GM23338 (cell line): ENCODE measurements at regions not wholly inside any gene's neighbourhood (a gene's known extent, or its start where the extent isn't known, plus 50 kb on each side); places are given as distances from the start of the nearest gene placed in this dataset.

Experiments
- ATAC-seq: fragments of 200-7000 bp; cut with Tn5 transposase; 3 replicates; pipeline ENCODE4 v1.9.1; 2020
- DNase-seq: peaks from one replicate; pipeline ENCODE4 v3.0.0-alpha.2; 2015; ENCODE audit warnings: low spot score
- H2AFZ ChIP-seq: fragments of 200-600 bp; sonication (generic); 2 replicates; pipeline ENCODE4 v1.8.0; 2016; ENCODE audit warnings: antibody characterized with exemption, mild to moderate bottlenecking, moderate library complexity
- H3F3A ChIP-seq: fragments of 200-600 bp; sonication (generic); replicated peaks from 2 replicates; pipeline ENCODE4 v1.8.0; 2017; ENCODE audit warnings: antibody characterized with exemption, mixed run types, low read depth
- H3K27ac ChIP-seq: fragments of 200-600 bp; sonication (generic); 2 replicates; pipeline ENCODE4 v1.6.1; 2016; ENCODE audit warnings: low read depth
- H3K27me3 ChIP-seq: fragments of 200-600 bp; sonication (generic); 2 replicates; pipeline ENCODE4 v1.8.0; 2016; ENCODE audit warnings: mild to moderate bottlenecking, mixed run types, moderate library complexity; ENCODE audit not compliant: insufficient read depth
- H3K36me3 ChIP-seq: fragments of 200-600 bp; sonication (generic); 2 replicates; pipeline ENCODE4 v1.8.0; 2016; ENCODE audit warnings: mild to moderate bottlenecking; ENCODE audit not compliant: insufficient read depth
- H3K4me1 ChIP-seq: fragments of 200-600 bp; sonication (generic); 2 replicates; pipeline ENCODE4 v1.8.0; 2016; ENCODE audit warnings: mild to moderate bottlenecking, moderate library complexity; ENCODE audit not compliant: insufficient read depth
- H3K4me2 ChIP-seq: fragments of 200-600 bp; sonication (generic); 2 replicates; pipeline ENCODE4 v1.7.1; 2017; ENCODE audit warnings: mixed run types
- H3K4me3 ChIP-seq: fragments of 200-600 bp; sonication (generic); 2 replicates; pipeline ENCODE4 v1.6.1; 2016; ENCODE audit warnings: mixed run types
- H3K79me2 ChIP-seq: fragments of 200-600 bp; sonication (generic); replicated peaks from 2 replicates; pipeline ENCODE4 v1.8.0; 2017; ENCODE audit warnings: mild to moderate bottlenecking; ENCODE audit not compliant: insufficient read depth
- H3K9me2 ChIP-seq: fragments of 200-600 bp; sonication (generic); 2 replicates; pipeline ENCODE4 v1.8.0; 2017; ENCODE audit not compliant: insufficient read depth
- H4K20me1 ChIP-seq: fragments of 200-600 bp; sonication (generic); replicated peaks from 2 replicates; pipeline ENCODE4 v1.8.0; 2017; ENCODE audit warnings: mild to moderate bottlenecking; ENCODE audit not compliant: insufficient read depth
- H3K27ac Mint-ChIP-seq: 2 replicates; pipeline ENCODE4 v1.8.0; 2020; ENCODE audit warnings: inconsistent platforms, mild to moderate bottlenecking, moderate library complexity, mixed read lengths
- H3K27me3 Mint-ChIP-seq: 3 replicates; pipeline ENCODE4 v1.8.0; 2022; ENCODE audit warnings: low read depth, mild to moderate bottlenecking, moderate library complexity, mixed read lengths, inconsistent platforms; ENCODE audit not compliant: insufficient read depth, poor library complexity
- H3K36me3 Mint-ChIP-seq: 3 replicates; pipeline ENCODE4 v1.8.0; 2021; ENCODE audit warnings: low read depth, mild to moderate bottlenecking, inconsistent platforms, moderate library complexity, mixed read lengths
- H3K4me1 Mint-ChIP-seq: 3 replicates; pipeline ENCODE4 v1.8.0; 2020; ENCODE audit warnings: mild to moderate bottlenecking, inconsistent platforms, mixed read lengths
- H3K4me3 Mint-ChIP-seq: 3 replicates; pipeline ENCODE4 v1.8.0; 2021; ENCODE audit warnings: moderate library complexity, mild to moderate bottlenecking, inconsistent platforms, mixed read lengths
- H3K9me3 Mint-ChIP-seq: 3 replicates; pipeline ENCODE4 v1.8.0; 2020; ENCODE audit warnings: moderate library complexity, mild to moderate bottlenecking, inconsistent platforms, mixed read lengths
- CTCF ChIP-seq, 2 experiments: fragments of 200-600 bp in 1 of 2; sonication (generic) in 1 of 2; conservative IDR thresholded peaks; 2 replicates each; pipeline versions ENCODE4 v1.5.1 to v1.6.1; 2016 to 2017; ENCODE audit warnings: antibody characterized with exemption in 2 of 2, low read depth in 2 of 2, mild to moderate bottlenecking in 2 of 2, moderate library complexity in 1 of 2
- JUNB ChIP-seq: IDR thresholded peaks from one replicate; pipeline ENCODE4 v1.6.1; 2016; ENCODE audit warnings: antibody characterized with exemption; ENCODE audit not compliant: unreplicated experiment
- POLR2AphosphoS5 ChIP-seq: IDR thresholded peaks from 2 replicates; pipeline ENCODE4 v1.6.1; 2016; ENCODE audit warnings: antibody characterized with exemption, low read depth
- ZNF114 ChIP-seq: fragments of 250-450 bp; sonication (Bioruptor Pico); IDR thresholded peaks from 2 replicates; pipeline ENCODE4 v1.5.0; 2020; ENCODE audit warnings: mild to moderate bottlenecking, moderate library complexity
- ZNF462 ChIP-seq: fragments of 250-450 bp; sonication (Bioruptor Pico); IDR thresholded peaks from 2 replicates; pipeline ENCODE4 v1.5.0; 2020; ENCODE audit warnings: mild to moderate bottlenecking, moderate library complexity

- no peak overlapping the region for H3K4me3 ChIP-seq
- H4K20me1 ChIP-seq, result no peaks in the 10 kb centered on the region
- Mint-ChIP-seq H3K27me3 (no peaks in the 10 kb centered on the region), H3K27ac (no peak overlapping the region), H3K4me1 (no peaks in the 10 kb centered on the region), H3K4me3 (no peak overlapping the region), H3K9me3 (no peaks in the 10 kb centered on the region), H3K36me3 (no peaks in the 10 kb centered on the region)
- H3K36me3 ChIP-seq, result no peaks in the 10 kb centered on the region
- H3K27ac ChIP-seq, result no peak overlapping the region
- no peaks in the 10 kb centered on the region for H3K27me3 ChIP-seq
- no peaks in the 10 kb centered on the region for H3F3A ChIP-seq
- TF ChIP-seq ZNF462 (CRISPR knock-in tag) (no peak), ZNF114 (CRISPR knock-in tag) (no peak)
- no peaks in the 10 kb centered on the region for H3K79me2 ChIP-seq
- no peak overlapping the region for H3K4me2 ChIP-seq
- DNase-seq (no peak), ATAC-seq (no peak)
- H2AFZ ChIP-seq, result no peak overlapping the region
- no peaks in the 10 kb centered on the region for H3K9me2 ChIP-seq
- no peaks in the 10 kb centered on the region for H3K4me1 ChIP-seq
These were observed 1093.6 kb upstream of the B3GALT2 start for GRCh38 chr1:194279975-194280374.

GRCh38 chr1:194277927-194278326 is 1091.5 kb upstream of the B3GALT2 start:
- Histone ChIP-seq H3F3A (no peaks in the 10 kb centered on the region), H3K4me2 (no peak overlapping the region), H3K9me2 (no peaks in the 10 kb centered on the region), H3K4me3 (no peak overlapping the region), H4K20me1 (no peaks in the 10 kb centered on the region), H3K36me3 (no peaks in the 10 kb centered on the region), H2AFZ (no peak overlapping the region), H3K4me1 (no peaks in the 10 kb centered on the region), H3K27me3 (no peaks in the 10 kb centered on the region), H3K27ac (no peak overlapping the region), H3K79me2 (no peaks in the 10 kb centered on the region)
- Mint-ChIP-seq H3K4me1 (no peaks in the 10 kb centered on the region), H3K27me3 (no peaks in the 10 kb centered on the region), H3K27ac (no peak overlapping the region), H3K36me3 (no peaks in the 10 kb centered on the region), H3K9me3 (peaks cover 3% of the 10 kb centered on the region; the same call in 1 of the 3 replicates), H3K4me3 (no peak overlapping the region)
- no peak for ATAC-seq
- no peak for DNase-seq
- TF ChIP-seq ZNF462 (CRISPR knock-in tag) (no peak), JUNB (no peak), POLR2AphosphoS5 (no peak), CTCF (conservative IDR thresholded peaks at IDR 0.05; ENCODE audit: low read depth in 2 of 2) (no peak)
